ENCODE measurements at regions not wholly inside any gene's neighbourhood (a gene's known extent, or its start where the extent isn't known, plus 50 kb on each side); places are given as distances from the start of the nearest gene placed in this dataset.

DNA sequence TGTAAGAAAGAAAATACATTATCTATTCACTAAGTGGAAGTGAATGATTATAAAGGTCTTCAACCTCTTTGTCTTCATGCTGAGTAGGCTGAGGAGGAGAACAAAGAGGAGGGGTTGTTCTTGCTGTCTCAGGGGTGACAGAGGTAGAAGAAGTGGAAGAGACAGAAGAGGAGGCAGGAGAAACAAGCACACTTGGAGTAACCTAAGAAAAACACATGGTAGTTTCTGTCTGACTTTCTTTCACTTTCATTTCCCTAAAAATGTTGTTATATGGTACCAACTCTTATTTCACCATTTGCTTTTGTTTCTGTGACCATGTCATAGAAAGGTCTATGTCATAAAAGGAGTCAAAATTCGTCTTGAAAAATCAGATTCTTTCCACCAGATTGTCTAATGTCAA lies 696.6 kb upstream of the BRINP3 start:
- Histone ChIP-seq H3K4me3 (no peak overlapping the region), H3K9me3 (replicated peaks; ENCODE audit: control insufficient read depth, insufficient read depth, low read length) (no peaks in the 10 kb centered on the region), H3K9ac (ENCODE audit: control insufficient read depth, insufficient read depth, low read length) (no peak overlapping the region), H3K4me1 (ENCODE audit: control insufficient read depth, insufficient read depth, low read length) (peaks cover 12% of the 10 kb centered on the region; the same call in 1 of the 2 replicates), H3K4me2 (ENCODE audit: control insufficient read depth, insufficient read depth) (peak overlapping the region; percentile 63), H2AFZ (ENCODE audit: control insufficient read depth, low read depth, low read length) (peak overlapping the region; percentile 82), H3K79me2 (ENCODE audit: control insufficient read depth, insufficient read depth, low read length) (no peaks in the 10 kb centered on the region), H3K36me3 (ENCODE audit: control insufficient read depth in 2 of 2, insufficient read depth in 2 of 2, low read length in 1 of 2) (no peaks in the 10 kb centered on the region), H4K20me1 (ENCODE audit: control insufficient read depth, insufficient read depth) (no peaks in the 10 kb centered on the region), H3K27ac (ENCODE audit: control insufficient read depth, insufficient read depth) (peak overlapping the region; percentile 24; the same call in 1 of the 2 replicates), H3K27me3 (replicated peaks in 1 of 2; ENCODE audit: control insufficient read depth in 2 of 2, insufficient read depth in 2 of 2, low read length in 1 of 2) (no peaks in the 10 kb centered on the region)
- in situ Hi-C loops (cut with MboI): no loop called here
- TF ChIP-seq CEBPB (IDR thresholded peaks at IDR 0.05; ENCODE audit: borderline replicate concordance in 1 of 2, low read depth in 2 of 2, low read length in 2 of 2) (no peak), MEF2B (IDR thresholded peaks at IDR 0.05; ENCODE audit: partially characterized antibody, poor library complexity, severe bottlenecking) (peak; percentile 37), YY1 (IDR thresholded peaks at IDR 0.05; ENCODE audit: low read depth, low read length) (no peak), PAX8 (IDR thresholded peaks at IDR 0.05) (no peak), EP300 (IDR thresholded peaks at IDR 0.05; ENCODE audit: borderline replicate concordance in 1 of 2, control insufficient read depth in 1 of 2, low read depth in 2 of 2, low read length in 2 of 2) (peak in 1 of 2 experiments; percentile 76; a peak in 1 of 4 replicates), ATF7 (IDR thresholded peaks at IDR 0.05; ENCODE audit: low read depth) (peak; percentile 55; the same call in 1 of the 2 replicates), SPI1 (IDR thresholded peaks at IDR 0.05; ENCODE audit: borderline replicate concordance, insufficient read depth, low read depth, low read length) (peak; percentile 91), RUNX3 (IDR thresholded peaks at IDR 0.05; ENCODE audit: low read length) (0 out of 2 replicates have a peak, but pooled peaks have one; percentile 33), BHLHE40 (IDR thresholded peaks at IDR 0.05; ENCODE audit: borderline replicate concordance in 1 of 2, low read depth in 2 of 2, low read length in 1 of 2) (peak; percentile 17 to 33; a peak in 1 of 4 replicates), IRF4 (IDR thresholded peaks at IDR 0.05; ENCODE audit: low read depth, low read length) (peak; percentile 81), NFIC (IDR thresholded peaks at IDR 0.05; ENCODE audit: low read depth, low read length) (peak; percentile 61), ZBED1 (IDR thresholded peaks at IDR 0.05; ENCODE audit: borderline replicate concordance) (no peak), TCF3 (IDR thresholded peaks at IDR 0.05; ENCODE audit: borderline replicate concordance, insufficient read depth, low read depth, low read length) (0 out of 2 replicates have a peak, but pooled peaks have one; percentile 40), BCL11A (IDR thresholded peaks at IDR 0.05; ENCODE audit: low read depth, low read length) (0 out of 2 replicates have a peak, but pooled peaks have one; percentile 7), CREB1 (IDR thresholded peaks at IDR 0.05; ENCODE audit: low read depth) (peak; percentile 83), RCOR1 (conservative IDR thresholded peaks at IDR 0.05; ENCODE audit: low read depth, low read length) (0 out of 2 replicates have a peak, but pooled peaks have one; percentile 53), MTA2 (IDR thresholded peaks at IDR 0.05; ENCODE audit: low read depth) (peak; percentile 49; the same call in 1 of the 2 replicates), JUNB (IDR thresholded peaks at IDR 0.05) (peak; percentile 79), JUND (IDR thresholded peaks at IDR 0.05; ENCODE audit: low read depth, low read length) (peak; percentile 29; the same call in 1 of the 2 replicates), IKZF2 (IDR thresholded peaks at IDR 0.05) (peak; percentile 55 to 69; a peak in 3 of 4 replicates), HCFC1 (IDR thresholded peaks at IDR 0.05; ENCODE audit: low read length) (no peak), DPF2 (IDR thresholded peaks at IDR 0.05) (peak; percentile 85), SIX5 (IDR thresholded peaks at IDR 0.05; ENCODE audit: low read depth, low read length, severe bottlenecking) (no peak)
- TF ChIP-seq, protein P1, sequence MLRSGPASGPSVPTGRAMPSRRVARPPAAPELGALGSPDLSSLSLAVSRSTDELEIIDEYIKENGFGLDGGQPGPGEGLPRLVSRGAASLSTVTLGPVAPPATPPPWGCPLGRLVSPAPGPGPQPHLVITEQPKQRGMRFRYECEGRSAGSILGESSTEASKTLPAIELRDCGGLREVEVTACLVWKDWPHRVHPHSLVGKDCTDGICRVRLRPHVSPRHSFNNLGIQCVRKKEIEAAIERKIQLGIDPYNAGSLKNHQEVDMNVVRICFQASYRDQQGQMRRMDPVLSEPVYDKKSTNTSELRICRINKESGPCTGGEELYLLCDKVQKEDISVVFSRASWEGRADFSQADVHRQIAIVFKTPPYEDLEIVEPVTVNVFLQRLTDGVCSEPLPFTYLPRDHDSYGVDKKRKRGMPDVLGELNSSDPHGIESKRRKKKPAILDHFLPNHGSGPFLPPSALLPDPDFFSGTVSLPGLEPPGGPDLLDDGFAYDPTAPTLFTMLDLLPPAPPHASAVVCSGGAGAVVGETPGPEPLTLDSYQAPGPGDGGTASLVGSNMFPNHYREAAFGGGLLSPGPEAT (IDR thresholded peaks at IDR 0.05; ENCODE audit: low read depth): peak; percentile 43; the same call in 1 of the 2 replicates
- TF ChIP-seq, protein P2, sequence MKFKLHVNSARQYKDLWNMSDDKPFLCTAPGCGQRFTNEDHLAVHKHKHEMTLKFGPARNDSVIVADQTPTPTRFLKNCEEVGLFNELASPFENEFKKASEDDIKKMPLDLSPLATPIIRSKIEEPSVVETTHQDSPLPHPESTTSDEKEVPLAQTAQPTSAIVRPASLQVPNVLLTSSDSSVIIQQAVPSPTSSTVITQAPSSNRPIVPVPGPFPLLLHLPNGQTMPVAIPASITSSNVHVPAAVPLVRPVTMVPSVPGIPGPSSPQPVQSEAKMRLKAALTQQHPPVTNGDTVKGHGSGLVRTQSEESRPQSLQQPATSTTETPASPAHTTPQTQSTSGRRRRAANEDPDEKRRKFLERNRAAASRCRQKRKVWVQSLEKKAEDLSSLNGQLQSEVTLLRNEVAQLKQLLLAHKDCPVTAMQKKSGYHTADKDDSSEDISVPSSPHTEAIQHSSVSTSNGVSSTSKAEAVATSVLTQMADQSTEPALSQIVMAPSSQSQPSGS (IDR thresholded peaks at IDR 0.05; ENCODE audit: low read length): 0 out of 2 replicates have a peak, but pooled peaks have one; percentile 42
- RAD21 ChIA-PET (ENCODE audit: unreplicated experiment): no interaction called here
- SMC1A ChIA-PET (ENCODE audit: uncharacterized antibody, unreplicated experiment): no interaction called here
- intact Hi-C loops (cut with micrococcal nuclease; ENCODE audit: unreplicated experiment): no loop called here
- ATAC-seq (peak; percentile 98), DNase-seq (ENCODE audit: low read depth, low spot score) (peak; percentile 58), FAIRE-seq (peak; percentile 98)
- BruUV-seq (replicated peaks): no TSS peak
- POLR2A ChIA-PET: no interaction called here
- CTCF ChIA-PET: interaction anchor here (0.7 kb wide), 1 partner anchor 1955 kb away, joined by 3 read pairs; no protein-coding TSS in a partner anchor
- 0% methylated on average over 1 of the region's 1 CpG for WGBS (ENCODE audit: insufficient coverage, insufficient replicate concordance, low lambda C conversion rate, missing lambda C conversion rate)

Measured in GM12878 (cell line).